AG10803 (cell line): ENCODE measurements at regions not wholly inside any gene's neighbourhood (a gene's known extent, or its start where the extent isn't known, plus 50 kb on each side); places are given as distances from the start of the nearest gene placed in this dataset.
"Not testable (repeated sequence)": the region's sequence is repeated elsewhere in the genome, so short reads cannot be mapped to it uniquely, and the experiment has no call there.

Experiments used
- DNase-seq: peaks from one replicate; pipeline ENCODE4 v3.0.0; 2010; ENCODE audit warnings: low read depth
- H3K4me3 ChIP-seq: 2 replicates; pipeline ENCODE4 v1.5.1; 2011; ENCODE audit warnings: mild to moderate bottlenecking, low read length, control low read depth
- CTCF ChIP-seq: conservative IDR thresholded peaks from 2 replicates; pipeline ENCODE4 v1.5.1; 2011; ENCODE audit warnings: mild to moderate bottlenecking, low read length, control low read depth, inconsistent platforms

DNA sequence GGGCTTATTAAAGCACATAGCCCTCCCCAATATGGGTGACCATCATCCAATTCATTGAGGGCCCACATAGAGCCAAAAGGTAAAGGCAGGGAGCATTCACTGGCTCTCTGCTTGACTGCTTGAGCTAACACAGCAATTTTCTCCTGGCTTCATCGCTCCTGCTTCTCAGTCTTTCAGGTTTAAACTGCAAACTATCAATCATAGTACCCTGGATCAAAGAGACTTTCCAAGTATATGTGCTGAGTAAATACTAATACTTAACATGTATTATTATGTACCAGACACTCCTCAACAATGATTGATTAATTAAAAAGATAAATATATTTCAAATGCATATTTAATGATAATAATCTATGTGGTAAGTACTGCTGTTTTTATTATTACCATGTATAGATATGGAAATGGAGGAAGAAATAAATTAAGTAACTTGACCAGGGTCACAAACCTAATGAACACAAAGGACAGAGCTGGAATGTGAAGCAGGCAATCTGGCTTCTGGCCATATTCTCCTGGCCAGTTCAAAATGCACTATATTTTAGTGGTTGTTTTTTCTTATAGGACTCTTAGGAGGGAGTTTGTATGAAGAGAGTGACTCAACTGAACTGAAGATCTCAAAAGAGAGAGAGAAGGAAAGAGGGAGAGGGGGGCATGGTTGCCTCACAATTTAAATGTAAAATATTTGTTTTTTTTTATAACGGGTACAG lies 1197.3 kb downstream of the TECRL start:
- DNase-seq, result no peak
- no peak for TF ChIP-seq CTCF
- no peak overlapping the region for H3K4me3 ChIP-seq

DNA sequence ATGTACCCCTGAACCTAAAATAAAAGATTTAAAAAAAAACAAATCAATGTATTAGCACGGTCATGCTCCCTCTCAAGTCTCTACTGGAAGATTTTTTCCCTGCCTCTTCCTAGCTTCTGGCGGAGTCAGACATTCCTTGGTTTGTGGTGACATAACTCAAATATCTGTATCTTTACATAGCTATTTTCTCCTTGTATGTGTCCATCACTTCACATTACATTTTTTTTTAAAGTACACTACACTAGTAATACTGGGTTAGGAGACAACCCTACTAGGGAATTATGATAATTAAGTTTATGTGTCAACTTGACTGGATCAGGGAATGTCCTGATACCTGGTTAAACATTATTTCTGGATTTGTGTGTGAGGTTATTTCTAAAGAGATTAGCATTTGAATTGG lies 1197.9 kb downstream of the TECRL start:
- no peak overlapping the region for H3K4me3 ChIP-seq
- TF ChIP-seq CTCF, result no peak
- no peak for DNase-seq

DNA sequence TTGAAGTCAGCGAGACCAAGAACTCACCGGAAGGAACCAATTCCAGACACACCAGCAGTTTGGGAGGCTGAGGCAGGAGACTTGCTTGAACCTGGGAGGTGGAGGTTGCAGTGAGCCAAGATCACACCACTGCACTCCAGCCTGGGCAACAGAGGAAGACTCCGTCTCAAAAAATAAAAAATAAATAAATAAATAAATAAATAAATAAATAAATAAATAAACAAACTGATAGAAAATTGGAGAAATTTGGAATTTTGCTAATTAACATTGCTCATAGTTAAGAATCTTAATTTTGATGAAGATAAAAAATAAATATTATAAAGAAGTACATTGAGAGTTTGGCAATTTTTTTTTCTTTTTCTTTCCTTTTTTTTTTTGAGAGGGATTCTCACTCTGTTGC lies 1216.2 kb downstream of the TECRL start:
- H3K4me3 ChIP-seq, DNase-seq: not testable (repeated sequence)

DNA sequence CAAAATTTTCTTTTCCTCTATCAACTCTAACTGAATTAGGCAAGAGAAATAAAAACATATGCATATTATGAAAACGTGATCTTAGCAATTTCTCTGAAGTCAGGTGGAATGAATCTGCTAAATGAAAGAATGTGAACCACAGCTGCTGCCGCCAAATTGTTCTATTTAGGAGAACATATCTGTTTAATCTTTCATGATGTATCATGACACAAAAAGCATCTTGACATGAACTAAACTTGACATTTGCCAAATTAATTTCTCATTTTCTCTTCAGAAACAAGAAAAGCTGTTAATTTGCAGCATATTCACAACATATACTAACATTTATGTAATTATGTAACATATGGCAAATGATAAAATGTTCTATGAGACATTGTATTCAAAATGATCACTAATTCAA lies 1237.9 kb downstream of the TECRL start:
- TF ChIP-seq CTCF, result no peak

DNA sequence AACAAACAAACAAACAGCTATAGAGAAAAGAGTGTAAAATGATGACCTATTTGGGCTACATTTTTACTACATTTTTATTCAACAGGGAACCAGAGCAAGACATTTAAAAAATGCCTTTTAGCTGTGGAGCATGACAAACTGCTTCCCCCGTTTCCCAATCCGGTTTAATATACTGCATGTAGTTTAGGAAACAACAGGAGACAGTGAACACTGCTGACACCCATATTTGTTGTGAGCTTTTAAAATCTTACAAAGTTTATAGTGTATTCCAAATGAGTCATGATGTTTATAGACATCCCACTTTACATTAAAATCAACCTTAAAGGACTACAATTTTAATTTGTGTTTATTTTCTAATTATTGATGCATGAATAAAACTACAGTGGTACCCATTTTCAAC lies 1238.3 kb downstream of the TECRL start:
- no peak for DNase-seq
- H3K4me3 ChIP-seq, result no peak overlapping the region
- no peak for TF ChIP-seq CTCF

More for the DNA sequence above, 1237.9 kb downstream of the TECRL start:
- no peak overlapping the region for H3K4me3 ChIP-seq
- no peak for DNase-seq

DNA sequence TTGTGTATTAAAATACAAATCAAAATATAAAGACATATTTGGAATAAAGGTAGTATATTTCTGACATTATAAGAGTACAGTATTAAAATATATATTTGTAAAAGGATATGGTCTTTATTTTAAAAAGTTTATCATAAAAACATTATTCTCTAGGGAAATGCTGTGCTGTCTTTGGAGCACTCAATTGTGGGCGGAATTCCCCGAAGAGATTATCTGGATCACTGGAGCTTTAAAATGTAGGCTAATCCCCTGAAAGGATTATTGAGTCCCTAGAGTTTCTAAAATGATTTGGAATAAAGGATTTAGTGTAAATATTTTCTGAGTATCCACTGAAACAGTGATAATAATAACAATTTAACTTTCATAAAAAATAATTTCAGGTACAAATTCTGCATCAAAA lies 1239.4 kb downstream of the TECRL start:
- no peak for DNase-seq
- TF ChIP-seq CTCF, result no peak
- no peak overlapping the region for H3K4me3 ChIP-seq

DNA sequence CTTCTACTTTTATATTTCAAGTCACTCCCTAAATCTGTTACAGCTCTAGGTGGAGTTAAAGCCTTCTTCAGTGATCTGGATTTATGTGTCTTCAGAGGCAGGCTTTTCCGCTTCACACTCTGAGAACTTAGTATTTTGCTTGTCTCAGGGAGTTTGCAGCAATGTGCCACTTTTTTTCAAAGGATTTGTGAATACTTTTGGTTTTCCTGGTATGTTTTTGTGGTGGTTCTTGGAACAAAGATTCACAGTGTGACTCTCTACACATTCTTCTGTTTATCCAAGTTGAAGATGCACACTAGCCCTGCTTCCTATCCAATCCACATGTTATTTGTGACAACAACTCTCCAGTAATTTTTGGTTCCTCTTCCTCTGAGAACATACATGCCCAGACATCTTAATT lies 1253.7 kb downstream of the TECRL start:
- no peak overlapping the region for H3K4me3 ChIP-seq
- DNase-seq, result no peak
- TF ChIP-seq CTCF, result no peak

GRCh38 chr4:63123441-63123840 lies 1285.8 kb downstream of the TECRL start:
- no peak for TF ChIP-seq CTCF
- no peak overlapping the region for H3K4me3 ChIP-seq
- no peak for DNase-seq
